Activated CD4-positive, alpha-beta T cell treated with anti-CD3 and anti-CD28 coated beads, Interleukin-2, amount 50 U/mL, for 1 hour (primary cell): ENCODE measurements at regions not wholly inside any gene's neighbourhood (a gene's known extent, or its start where the extent isn't known, plus 50 kb on each side); places are given as distances from the start of the nearest gene placed in this dataset.

Source experiments
- DNase-seq: peaks from one replicate; pipeline ENCODE4 v3.0.0-alpha.2; 2020

DNA sequence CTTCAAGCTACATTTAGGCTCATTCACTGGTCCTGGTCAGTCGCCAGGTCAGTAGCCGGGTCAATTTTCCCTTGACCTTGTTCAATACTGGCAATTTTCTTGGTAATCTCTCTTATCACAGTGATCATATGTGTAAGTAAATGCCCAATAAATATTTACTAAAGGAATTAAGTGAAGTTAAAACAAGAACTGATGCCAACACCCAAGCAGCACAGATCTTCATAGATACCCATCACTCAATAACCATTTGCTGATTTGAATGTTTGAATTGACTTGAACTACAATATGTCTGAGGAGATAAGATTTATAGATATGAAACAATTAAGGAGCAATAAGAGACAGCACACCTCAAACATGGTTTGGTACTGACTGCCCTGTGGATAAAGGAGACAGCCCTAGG lies 100.8 kb upstream of the PREP start:
- DNase-seq = no peak

DNA sequence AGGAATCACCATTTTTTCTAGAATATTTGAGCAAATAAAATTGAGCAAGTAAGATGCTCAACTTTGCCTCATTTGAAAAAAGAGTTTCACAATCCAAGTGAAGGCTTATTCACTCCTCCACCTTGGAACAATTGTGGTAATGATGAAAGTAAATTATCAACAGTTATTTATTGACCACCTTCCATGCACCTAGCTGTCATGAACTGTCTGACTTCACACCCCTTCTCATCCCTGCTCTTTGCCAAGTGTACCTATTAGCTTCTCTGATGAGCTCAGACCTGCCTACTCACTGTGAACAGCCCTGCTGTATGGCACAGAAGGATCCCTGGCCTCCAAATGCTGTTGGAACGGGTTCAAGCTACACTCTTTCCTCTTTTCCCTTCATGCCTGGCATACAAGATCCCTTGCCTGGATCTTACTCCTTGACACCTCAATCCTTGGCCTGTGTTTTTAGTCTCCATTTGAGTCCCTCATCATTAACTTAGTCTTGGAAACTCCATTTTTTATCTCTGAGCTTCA lies 99.0 kb upstream of the PREP start:
- DNase-seq = no peak

DNA sequence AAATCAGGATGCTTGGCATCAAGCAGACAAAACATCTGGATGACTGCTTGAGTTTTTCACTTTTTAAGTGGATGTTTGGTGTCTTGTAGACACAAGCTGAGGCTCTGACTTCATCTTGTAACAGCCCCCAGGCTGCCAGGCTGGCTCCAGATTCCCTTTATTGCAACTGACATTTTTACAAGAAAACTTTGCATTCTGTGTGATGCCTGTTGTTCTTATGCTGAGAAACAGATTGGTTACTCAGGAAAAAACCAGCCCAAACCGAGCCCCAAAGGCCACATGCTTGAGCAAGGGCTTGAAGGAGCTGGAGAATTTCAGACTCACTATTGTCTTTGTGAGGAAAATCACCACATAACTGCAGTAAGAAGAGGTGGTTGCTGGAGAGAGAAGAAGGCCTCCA lies 98.4 kb upstream of the PREP start:
- DNase-seq = no peak

DNA sequence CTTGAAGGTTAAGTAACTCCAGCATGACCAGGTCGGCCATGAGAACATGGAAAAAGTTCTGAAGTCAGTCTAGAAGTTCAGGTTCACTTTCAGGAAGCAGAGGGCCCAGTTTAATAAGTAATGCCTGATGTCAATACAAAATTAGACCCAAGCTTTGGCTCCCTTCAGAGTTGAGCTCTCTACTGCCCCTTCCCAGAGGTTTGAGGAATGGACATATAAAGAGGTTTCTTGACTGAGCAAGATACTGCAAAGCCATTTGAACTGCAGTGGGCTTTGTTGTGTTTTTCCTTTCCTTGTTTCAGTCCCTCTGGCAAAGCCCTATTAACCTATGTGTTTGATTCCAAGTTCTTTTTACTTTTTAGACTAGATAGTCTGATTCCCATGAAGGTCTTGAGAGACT lies 97.8 kb upstream of the PREP start:
- DNase-seq = no peak

DNA sequence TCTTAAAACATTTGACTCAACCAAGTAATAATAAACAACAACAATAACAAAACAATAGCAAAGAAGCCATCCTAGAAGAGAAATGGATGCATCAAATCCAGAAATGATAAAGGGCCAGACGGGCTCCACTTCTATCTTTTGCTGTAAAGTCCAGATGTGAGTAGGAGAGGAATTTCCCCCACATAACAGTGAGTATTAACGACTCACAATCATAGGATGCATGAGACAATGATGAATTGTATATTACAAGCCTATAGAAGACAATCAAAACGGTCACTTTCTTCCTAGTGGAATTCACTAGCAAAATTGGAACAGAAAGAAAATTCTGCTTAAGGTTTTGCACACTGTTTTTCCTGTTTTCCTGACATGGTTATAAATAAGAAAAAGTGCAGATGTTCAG lies 97.0 kb upstream of the PREP start:
- DNase-seq = no peak

DNA sequence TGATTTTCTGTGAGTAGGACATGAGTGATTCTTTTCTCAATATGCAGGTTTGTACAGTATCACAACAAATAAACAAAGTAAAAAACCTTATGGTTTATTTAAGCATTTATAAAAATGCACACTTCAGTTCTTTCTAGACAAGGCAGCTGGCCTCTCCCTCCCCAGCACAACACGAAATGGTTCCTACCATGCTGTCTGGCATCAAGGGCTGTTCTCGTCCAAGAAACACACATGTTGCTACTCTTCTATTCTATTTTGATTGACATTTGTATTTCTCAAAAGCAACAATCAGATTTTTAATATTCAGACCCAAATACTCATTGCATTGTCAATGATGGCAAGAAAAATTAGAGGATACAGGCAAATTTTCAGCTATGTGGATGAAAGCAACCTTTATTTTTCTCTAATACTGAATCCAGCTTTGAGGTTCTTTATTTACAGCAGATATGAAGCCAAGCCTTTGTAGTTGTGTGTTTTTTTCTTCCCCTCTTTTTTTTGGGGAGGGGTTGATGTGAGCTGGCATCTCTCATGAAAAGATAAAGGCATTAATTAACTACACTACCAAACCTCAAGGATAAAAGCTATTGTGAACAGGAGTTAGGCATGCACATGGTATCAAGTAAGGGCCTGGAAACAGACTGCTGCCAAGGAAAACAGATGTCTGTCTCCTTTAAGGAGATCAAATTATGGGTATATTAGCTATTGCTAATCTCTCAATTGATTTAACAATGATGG lies 96.4 kb upstream of the PREP start:
- no peak for DNase-seq

DNA sequence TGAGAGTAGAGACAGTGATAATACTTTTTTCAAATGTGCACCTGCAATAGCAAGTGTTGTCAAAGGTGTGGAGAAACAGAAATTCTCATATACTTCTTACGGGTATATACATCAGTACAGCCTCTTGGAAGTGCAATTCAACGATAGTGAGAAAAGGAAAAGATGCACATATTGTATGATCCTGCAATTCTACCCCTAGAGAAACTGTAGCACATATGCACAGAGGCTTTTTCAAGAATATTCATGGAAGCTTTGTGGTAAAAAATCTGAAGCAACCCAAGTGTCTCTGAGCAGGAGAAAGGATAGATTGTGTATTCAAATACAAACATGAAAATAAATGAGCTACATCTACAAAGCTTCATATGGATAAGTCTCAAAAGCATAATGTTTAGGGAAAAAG lies 94.7 kb upstream of the PREP start:
- no peak for DNase-seq

DNA sequence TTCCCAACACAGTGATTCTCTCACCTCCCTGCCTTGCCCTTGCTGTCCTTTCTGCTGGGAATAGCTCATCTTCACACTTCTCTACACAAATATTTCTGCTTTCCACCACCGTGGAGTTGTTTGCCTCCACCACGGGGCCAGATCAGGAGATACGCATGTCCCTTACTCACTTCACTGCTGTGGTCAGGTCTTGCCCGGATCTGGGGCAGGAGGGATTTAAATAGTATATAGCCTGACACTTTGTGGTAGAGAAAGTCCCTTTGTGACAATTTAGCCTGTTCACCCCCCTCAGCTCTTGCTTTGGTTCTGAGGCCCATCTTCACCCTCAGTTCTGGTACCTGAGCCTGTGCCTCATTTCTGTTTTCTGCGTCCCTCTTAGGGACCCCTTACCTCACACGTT lies 92.6 kb upstream of the PREP start:
- DNase-seq = no peak

DNA sequence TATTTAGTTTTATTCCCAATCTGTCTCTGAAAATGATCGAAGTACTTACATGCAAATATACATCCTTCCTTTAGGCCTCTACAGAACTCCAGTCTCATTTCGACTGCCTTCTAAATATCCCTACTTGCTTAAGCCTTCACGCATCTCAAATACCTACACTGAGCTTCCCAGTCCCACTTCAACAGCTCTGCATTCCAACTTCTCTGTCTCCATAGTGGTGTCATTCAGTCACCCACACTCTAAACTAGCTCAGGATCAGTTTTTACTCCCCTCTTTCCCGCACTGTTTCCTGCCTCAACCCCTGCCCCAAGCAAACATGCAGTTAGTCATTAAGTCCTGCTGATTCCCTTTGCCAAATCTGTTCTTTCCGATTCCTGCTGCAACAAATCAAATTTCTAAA lies 91.8 kb upstream of the PREP start:
- no peak for DNase-seq

DNA sequence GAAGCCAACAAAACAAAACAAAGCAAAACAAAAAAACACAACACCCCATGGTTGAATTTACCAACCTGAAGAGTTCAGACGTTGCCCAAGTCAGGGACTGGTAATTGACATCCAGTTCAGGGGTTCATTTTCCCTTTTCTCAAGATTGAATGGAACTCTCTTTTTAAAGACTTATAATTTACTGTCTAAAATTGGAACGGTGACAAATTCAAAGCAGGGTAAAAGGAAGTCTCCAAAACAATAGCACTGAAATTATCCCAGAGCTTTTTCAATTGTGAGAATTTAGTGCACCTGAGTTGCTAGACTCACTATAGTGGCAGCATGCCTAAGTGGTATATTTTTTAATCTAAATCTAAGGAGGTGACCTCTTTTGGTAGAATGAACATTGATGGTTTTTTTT lies 90.9 kb upstream of the PREP start:
- DNase-seq = no peak

DNA sequence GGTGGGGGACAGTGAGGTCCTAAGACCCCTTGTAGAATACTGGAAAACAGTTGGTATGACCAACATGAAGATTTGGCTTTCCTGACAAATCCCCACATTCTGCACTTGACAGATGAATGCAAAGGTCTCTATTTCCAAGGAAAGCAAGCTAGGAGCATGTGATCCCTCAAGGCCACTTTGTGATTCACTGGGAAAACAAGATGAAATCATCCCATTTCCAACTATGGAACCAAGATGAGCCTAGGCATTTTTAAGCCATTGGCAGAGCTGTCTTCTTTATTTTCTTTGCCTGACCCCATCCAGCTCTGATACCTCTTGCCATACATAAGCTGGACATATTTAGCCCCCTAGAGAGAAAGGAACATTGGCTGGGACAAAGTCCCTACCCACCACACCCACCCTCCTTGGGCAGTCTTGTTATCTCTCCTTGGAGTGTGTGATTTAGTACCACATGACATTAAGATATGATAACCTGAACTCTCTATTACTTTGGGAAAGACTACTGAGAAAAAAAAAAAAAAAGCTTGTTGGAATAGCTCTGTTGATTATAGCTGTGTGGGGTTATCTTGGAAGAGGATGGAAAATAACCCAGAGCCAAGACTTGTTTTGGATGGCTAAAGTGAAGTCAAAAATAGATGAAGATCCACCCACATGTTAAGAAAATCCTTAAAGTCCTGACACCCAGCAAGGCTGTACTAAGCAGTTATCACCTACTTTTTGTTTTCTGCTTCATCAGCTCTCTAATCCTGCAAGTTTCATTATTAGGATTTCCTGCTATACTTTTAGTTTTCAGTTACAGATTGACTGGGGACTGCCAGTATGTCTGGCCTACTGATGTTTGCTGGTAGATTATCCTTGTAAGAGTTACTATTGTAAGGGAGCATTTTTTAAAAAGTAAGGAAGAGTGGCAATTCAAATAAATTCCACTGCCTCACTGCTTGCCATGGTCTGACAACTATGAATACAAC lies 90.1 kb upstream of the PREP start:
- DNase-seq = no peak

DNA sequence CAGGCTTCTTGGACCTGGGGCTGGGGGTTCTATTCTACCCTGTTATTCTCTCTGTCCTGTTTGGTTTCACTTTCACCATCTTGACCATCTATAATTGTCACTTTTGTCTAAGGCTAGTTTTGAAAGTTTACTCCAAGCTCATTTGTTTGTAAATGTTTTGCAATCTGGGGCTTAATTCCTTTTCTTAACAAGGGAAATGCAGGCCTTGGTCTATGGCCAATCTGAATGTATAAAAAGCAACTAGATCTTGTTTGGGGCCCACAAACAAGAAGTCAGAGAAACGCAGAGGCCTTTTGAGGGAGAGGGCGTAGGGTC lies 86.3 kb upstream of the PREP start:
- DNase-seq = no peak

DNA sequence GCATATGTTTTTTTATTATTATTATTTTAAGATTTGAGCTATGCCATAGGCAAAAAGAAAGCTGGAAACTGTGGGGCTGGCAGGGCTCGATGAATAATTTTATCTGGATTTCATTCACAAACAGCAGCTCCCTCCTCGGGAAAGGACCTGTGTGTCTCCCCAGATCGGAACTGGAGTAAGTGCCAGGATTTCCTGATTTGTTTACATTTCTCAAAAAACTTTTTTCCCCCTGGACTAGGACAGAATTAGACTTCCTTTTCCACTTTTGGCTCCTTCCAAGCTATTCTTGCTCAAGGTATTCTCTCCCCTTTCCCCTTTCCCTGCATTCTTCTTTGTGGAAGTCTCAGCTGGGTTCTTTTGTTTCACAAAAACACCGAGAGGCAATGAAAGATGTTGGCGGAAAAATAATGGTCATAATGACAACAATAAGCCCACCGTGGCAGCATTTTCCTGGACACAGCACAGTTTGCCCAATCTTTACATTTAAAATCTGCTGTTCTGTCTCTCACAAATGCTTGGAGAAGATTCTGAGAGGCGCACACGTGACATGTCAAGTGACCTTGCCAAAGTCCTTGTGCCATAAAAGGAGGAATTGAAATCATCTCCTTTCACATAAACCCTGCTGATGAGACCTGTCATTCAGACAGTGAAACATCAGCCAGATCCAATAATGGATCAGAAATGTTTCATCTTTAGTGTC lies 85.8 kb upstream of the PREP start:
- DNase-seq = no peak

DNA sequence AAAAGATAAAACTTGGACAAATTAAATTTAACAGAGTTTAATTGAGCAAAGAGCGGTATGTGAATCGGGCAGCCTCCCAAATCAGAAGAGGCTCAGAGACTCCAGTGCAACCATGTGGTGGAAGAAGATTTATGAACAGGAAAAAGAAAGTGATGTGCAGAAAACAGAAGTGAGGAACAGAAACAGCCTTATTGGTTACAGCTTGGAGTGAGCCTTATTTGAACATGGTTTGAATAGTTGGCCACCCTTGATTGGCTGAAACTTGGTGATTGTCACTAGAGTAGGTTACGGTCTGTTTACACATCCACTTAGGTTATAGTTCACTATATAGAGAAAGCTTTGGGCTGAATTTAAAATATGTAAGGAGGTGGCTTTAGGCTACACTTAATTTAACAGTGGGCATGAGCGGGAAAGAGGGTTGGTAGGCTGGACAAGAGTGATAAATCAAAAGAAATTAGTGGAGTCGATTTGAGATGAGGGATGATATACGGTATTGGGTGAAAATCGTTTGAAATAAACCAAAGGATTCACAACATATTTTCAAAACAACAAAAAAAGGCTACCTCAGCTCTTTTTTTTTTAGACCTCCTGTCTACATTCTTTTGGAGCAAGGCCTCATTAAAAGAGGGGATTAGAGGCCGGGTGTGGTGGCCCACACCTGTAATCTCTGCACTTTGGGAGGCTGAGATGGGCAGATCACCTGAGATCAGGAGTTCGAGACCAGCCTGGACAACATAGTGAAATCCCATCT lies 84.3 kb upstream of the PREP start:
- DNase-seq = no peak

DNA sequence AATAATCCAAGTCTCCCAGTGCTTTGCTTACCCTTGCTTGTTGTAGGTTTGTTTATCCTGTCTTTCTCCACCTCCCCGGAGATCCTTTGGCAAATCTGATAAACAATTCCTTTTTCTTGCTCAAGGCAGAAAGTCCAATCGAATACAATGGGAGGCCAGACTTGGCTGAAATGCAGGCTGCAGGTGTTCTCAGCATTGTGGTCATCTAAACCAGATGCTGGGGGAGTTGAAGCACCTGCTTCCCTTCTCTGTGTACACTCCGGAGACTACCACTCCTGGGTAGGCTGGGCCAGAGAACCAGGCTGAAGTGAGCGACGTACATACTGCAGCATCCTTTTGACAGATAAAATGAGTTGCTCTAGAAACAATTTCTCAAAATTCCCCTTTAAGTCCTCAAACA lies 82.6 kb upstream of the PREP start:
- DNase-seq = no peak

DNA sequence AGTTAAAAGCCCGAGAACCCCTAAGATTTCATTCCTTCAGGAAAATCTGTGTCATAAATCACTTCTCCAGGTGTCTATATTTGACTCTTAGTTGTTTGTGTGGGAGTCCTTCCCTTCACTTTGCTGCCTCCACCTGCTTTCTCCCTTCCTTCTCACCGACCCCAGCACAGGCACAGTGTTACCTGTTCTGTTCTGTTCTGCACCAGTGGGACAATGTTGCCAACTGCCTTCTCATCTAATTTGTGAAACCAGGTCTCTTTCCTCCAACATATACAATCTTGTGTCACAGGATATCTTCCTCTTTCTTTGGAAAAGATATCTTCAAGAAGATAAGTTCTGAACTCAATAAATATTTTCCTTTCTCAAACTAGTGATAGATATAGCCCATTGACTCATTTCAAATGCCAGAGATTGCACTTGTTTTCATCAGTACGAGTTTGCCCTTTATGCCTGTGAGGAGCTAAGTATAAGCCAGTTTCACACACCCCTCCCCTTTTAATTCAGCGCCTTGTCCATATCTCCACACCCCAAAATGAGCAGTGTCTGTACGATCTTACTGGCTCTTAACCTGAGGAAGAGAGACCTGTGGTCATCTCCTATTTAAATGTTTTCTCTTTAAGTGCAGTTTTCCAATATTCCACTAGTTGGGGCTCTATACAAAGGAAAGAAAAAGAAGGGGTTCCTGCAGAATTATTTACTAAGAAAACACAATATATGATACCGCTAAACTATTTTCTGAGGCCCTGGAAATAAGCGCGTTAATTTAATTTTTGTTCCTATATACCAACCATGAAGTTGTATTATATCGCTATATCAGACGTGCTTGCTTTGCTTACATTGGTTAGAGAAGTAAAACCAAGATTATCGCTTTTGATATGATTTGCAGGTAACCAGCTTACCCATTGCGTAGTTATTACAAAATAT lies 81.6 kb upstream of the PREP start:
- DNase-seq = no peak

DNA sequence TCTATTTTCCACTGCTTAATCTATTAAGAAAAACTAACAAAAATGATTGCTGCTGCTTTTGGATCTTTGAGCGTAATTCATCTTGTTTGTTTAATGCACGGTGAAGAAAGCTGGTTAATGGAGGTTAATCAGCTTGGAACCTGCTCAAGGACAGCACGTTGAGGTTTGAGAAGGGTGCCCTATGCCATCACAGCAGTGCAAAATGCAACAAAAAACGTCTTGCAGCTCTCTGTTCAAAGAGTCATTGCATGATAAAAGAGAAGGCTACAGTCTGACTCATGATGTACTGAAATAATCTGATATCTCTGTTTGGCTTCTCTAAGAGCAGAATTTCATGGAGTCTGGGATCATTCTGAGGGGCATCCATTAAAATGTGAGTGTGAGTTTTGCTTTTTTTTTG lies 80.6 kb upstream of the PREP start:
- no peak for DNase-seq

DNA sequence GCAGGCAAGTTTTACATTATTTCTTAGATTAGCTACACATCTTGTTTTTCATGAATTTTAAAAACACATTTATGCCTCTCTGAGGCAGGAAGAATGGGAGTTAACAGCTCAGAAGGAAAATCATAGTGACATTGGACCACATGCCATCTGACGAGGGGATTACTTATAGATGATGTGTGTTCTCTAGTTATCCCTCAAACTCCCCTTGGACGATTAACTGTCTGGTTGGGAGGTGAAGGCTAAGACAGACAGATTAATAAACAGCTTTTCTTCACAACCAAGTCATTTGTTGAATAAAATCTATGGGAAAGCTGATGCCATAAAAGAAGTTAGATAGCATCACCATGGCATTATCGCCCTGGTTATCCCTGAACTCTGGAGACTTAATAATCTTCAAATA lies 80.0 kb upstream of the PREP start:
- DNase-seq = no peak

DNA sequence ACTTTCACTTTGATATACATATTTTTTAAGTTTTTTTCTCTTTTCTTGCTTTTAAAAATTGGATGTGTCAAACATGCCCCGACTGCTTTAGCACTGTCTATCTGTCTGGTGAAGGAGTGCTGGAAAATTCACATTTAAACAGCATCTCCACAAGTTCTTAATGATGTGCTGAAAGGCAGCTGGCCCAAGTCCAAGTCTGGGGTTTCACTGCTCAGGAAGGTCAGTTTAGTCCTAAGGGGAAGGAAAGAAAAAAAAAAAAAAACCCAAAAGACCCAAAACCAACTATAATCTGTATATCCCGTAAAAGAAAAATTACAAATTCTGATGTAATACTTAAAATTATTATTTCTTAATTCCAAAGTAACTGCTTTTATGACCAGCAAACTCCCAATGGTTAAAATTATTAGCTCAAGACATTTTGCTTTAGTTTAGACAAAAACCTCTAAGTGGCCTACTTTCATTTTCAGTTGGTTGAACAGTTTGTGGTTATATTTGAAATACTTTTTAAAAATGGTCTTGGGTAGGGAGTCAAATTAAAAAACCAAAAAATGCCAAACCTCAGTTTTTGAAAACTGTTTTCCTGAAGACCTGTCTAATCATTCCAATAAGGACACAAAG lies 79.5 kb upstream of the PREP start:
- DNase-seq = no peak

DNA sequence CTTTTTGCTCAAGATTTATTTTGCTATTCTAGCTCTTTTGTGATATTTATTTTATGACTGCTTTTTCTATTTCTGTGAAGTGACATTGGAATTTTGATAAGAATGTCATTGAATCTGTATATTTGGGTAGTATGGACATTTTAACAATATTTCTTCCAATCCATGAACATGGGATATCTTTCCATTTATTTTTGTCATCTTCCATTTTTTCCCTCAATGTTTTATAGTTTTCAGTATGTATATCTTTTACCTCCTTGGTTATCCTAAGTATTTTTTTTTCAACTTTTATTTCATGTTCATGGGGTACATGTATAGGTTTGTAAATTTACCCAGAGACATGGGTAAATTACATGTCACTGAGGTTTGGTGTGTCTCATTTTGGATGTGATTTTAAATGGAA lies 74.1 kb upstream of the PREP start:
- no peak for DNase-seq

DNA sequence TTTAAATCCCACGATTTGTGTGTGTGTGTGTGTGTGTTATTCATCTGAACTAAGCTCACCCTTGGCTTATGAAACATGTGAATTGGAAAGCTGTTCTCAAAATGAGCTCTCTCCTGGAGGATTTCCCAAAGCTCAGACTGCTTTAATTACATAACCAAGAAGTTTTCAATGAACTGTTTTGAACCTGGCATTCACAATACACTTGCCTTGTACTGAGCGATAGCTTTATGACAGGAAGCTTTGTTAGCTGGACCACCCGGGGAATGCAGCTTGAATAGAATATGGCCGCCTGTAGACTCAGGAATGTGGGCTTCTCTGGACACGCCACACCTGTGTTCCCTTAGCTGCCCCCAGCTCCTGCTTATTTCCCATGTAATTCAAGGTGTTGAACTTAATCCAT lies 71.4 kb upstream of the PREP start:
- DNase-seq = no peak
